Cardiac fibroblast (primary cell): ENCODE measurements at regions not wholly inside any gene's neighbourhood (a gene's known extent, or its start where the extent isn't known, plus 50 kb on each side); places are given as distances from the start of the nearest gene placed in this dataset.

Experiments
- DNase-seq, 2 donors: peaks; one replicate each; pipeline versions ENCODE4 v3.0.0 to v3.0.0-alpha.2; 2010; ENCODE audit warnings: low read depth in 2 of 2
- H3K4me3 ChIP-seq, 2 donors: replicated peaks in 1 of 2; 1 replicate in 1 of 2; 2 replicates in 1 of 2; pipeline ENCODE4 v1.5.1; 2011; ENCODE audit warnings: low read depth in 2 of 2, low read length in 2 of 2, mild to moderate bottlenecking in 2 of 2, moderate library complexity in 1 of 2
- TF ChIP-seq, protein P1 (sequence below): IDR thresholded peaks from one replicate; pipeline ENCODE4 v1.5.1; 2011; ENCODE audit warnings: low read depth, mild to moderate bottlenecking, low read length, inconsistent platforms

- TF ChIP-seq, protein P1, sequence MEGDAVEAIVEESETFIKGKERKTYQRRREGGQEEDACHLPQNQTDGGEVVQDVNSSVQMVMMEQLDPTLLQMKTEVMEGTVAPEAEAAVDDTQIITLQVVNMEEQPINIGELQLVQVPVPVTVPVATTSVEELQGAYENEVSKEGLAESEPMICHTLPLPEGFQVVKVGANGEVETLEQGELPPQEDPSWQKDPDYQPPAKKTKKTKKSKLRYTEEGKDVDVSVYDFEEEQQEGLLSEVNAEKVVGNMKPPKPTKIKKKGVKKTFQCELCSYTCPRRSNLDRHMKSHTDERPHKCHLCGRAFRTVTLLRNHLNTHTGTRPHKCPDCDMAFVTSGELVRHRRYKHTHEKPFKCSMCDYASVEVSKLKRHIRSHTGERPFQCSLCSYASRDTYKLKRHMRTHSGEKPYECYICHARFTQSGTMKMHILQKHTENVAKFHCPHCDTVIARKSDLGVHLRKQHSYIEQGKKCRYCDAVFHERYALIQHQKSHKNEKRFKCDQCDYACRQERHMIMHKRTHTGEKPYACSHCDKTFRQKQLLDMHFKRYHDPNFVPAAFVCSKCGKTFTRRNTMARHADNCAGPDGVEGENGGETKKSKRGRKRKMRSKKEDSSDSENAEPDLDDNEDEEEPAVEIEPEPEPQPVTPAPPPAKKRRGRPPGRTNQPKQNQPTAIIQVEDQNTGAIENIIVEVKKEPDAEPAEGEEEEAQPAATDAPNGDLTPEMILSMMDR, result no peak
- H3K4me3 ChIP-seq, result no peak overlapping the region
- no peak for DNase-seq
These were observed 430.8 kb upstream of the PTBP2 start for GRCh38 chr1:96290801-96291200.

GRCh38 chr1:96291468-96291867 is 430.1 kb upstream of the PTBP2 start:
- no peak for DNase-seq
- TF ChIP-seq, protein P1, result no peak
- H3K4me3 ChIP-seq, result no peak overlapping the region

DNA sequence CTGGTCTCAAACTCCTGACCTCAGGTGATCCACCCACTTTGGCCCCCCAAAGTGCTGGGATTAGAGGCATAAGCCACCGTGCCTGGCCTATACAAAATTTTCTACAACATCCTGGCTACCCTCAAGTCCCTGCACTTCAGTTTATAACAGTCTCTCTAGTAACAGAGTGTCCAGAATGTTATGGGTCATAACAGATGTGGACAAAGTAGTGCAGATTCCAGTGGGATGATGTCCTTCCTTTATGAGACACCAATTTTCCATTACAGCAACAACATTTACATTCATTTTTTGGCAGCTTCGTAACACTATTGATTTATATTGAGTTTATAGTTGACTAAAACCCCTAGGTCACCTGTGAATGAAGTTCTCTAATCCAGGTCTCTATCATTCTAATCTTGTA is 429.4 kb upstream of the PTBP2 start:
- TF ChIP-seq, protein P1, result no peak
- DNase-seq, result peak in 1 of 2 donors; percentile 13

GRCh38 chr1:96296991-96297390 is 424.6 kb upstream of the PTBP2 start:
- TF ChIP-seq, protein P1, result no peak
- H3K4me3 ChIP-seq, result no peak overlapping the region
- DNase-seq, result no peak

More for the DNA sequence above, 429.4 kb upstream of the PTBP2 start:
- no peak overlapping the region for H3K4me3 ChIP-seq

DNA sequence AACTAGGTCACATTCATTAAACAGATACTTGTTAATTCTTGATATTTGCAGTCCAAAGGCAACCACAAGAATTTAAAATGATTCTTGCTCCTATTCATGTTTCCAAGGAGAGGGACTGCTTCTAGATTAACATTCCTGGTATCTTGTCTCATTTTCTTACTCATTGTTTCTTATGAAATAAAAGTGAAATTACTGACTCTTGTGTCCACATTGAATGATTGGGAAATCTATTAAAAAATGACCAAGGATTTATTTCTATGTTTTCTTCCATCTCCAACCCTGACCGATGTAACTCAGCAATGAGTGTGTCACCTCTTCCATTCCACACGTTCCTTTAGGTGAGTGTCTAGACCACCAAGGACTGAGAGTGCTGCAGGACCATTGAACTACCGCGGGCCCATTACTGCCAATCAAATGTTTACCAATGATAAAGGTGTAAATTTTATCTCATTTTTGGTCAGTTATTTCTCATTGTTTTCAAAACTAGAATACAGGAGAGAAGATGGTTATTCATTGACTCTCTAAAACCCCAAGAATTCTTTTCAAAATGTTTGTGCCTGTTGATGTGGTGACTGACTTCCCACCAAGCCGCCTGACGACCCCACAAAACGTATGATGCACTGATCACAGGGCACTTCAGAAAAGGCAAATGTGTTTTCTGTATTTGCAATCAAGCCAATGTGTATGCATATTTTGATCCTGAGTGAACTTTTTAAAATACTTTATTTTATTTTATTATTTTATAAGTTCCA is 414.6 kb upstream of the PTBP2 start:
- no peak overlapping the region for H3K4me3 ChIP-seq
- TF ChIP-seq, protein P1, result no peak
- DNase-seq, result peak; percentile 58 to 73

- no peak overlapping the region for H3K4me3 ChIP-seq
- TF ChIP-seq, protein P1, result no peak
- no peak for DNase-seq
These were observed 413.3 kb upstream of the PTBP2 start for GRCh38 chr1:96308314-96308713.

GRCh38 chr1:96309783-96310182 is 411.8 kb upstream of the PTBP2 start:
- H3K4me3 ChIP-seq, result no peak overlapping the region
- TF ChIP-seq, protein P1, result no peak

More at GRCh38 chr1:96309783-96310182, 411.8 kb upstream of the PTBP2 start:
- DNase-seq, result peak; percentile 69 to 73
